ENCODE measurements at regions not wholly inside any gene's neighbourhood (a gene's known extent, or its start where the extent isn't known, plus 50 kb on each side); places are given as distances from the start of the nearest gene placed in this dataset.

- Histone ChIP-seq H3K9me3 (ENCODE audit: control insufficient read depth in 3 of 3, low read length in 3 of 3) (no peaks in the 10 kb centered on the region), H3K36me3 (ENCODE audit: control insufficient read depth in 3 of 3, insufficient read depth in 3 of 3, low read length in 3 of 3) (no peaks in the 10 kb centered on the region), H3K4me3 (ENCODE audit: low read length in 3 of 3) (no peak overlapping the region), H3K4me1 (ENCODE audit: control insufficient read depth in 3 of 3, insufficient read depth in 3 of 3, low read length in 3 of 3) (peaks cover 0 to 3% (median 0%) of the 10 kb centered on the region in 3 donors), H3K9ac (ENCODE audit: low read depth in 1 of 3, low read length in 3 of 3) (no peak overlapping the region), H3K27me3 (ENCODE audit: control insufficient read depth in 3 of 3, insufficient read depth in 3 of 3, low read length in 3 of 3) (peaks cover 0 to 13% (median 6%) of the 10 kb centered on the region in 3 donors), H3K27ac (ENCODE audit: low read depth, low read length) (no peak overlapping the region)
These were observed 70.9 kb upstream of the MGMT start for GRCh38 chr10:129396021-129396722.

DNA sequence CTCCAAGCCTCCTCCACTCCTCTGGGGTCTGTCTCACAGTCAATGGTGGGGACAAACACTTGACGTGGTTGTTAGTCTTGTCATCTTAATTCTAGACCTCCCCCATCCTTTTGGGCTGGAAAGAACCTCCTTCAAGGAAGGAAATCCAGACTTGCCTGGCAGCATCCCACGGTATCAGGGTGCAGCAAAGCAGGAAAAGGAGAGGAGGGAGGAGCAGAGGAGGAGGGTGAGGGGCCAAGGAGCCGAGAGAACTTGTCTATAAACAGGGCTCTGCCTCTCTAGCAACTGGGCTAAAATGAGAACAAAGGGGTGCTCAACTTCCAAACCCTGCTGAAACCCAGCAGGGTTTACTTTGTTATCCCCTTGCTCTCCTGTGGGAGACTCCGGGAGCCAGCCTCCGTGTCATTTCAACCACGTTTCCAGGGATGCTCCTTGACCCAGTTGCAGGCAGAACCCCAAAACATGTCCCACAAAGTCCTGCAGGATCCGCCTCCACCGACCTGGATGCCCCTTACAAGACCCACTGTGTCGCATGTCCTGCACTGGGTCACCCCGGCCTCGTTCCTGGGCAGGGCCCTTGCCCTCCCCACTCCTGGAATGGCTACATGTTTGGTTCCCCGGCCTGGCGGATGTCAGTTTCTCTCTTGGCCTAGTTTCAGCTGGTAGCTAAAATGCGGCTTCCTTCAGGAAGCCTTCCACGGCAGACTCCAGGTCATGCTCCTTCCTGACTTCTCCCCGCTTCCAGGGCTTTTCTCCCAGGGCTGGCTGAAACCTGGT is 69.7 kb upstream of the MGMT start:
- H3K4me3 ChIP-seq (ENCODE audit: low read length in 3 of 3) = no peak overlapping the region
- peaks cover 0 to 3% (median 0%) of the 10 kb centered on the region in 3 donors for H3K4me1 ChIP-seq (ENCODE audit: control insufficient read depth in 3 of 3, insufficient read depth in 3 of 3, low read length in 3 of 3)
- no peaks in the 10 kb centered on the region for H3K9me3 ChIP-seq (ENCODE audit: control insufficient read depth in 3 of 3, low read length in 3 of 3)
- H3K36me3 ChIP-seq (ENCODE audit: control insufficient read depth in 3 of 3, insufficient read depth in 3 of 3, low read length in 3 of 3) = no peaks in the 10 kb centered on the region
- H3K27ac ChIP-seq (ENCODE audit: low read depth, low read length) = no peak overlapping the region
- no peak overlapping the region for H3K9ac ChIP-seq (ENCODE audit: low read depth in 1 of 3, low read length in 3 of 3)
- peaks cover 0 to 9% (median 6%) of the 10 kb centered on the region in 3 donors for H3K27me3 ChIP-seq (ENCODE audit: control insufficient read depth in 3 of 3, insufficient read depth in 3 of 3, low read length in 3 of 3)

- Histone ChIP-seq H3K9me3 (ENCODE audit: control insufficient read depth in 3 of 3, low read length in 3 of 3) (no peaks in the 10 kb centered on the region), H3K36me3 (ENCODE audit: control insufficient read depth in 3 of 3, insufficient read depth in 3 of 3, low read length in 3 of 3) (no peaks in the 10 kb centered on the region), H3K4me3 (ENCODE audit: low read length in 3 of 3) (no peak overlapping the region), H3K9ac (ENCODE audit: low read depth in 1 of 3, low read length in 3 of 3) (no peak overlapping the region), H3K27ac (ENCODE audit: low read depth, low read length) (no peak overlapping the region), H3K4me1 (ENCODE audit: control insufficient read depth in 3 of 3, insufficient read depth in 3 of 3, low read length in 3 of 3) (peaks cover 0 to 3% (median 0%) of the 10 kb centered on the region in 3 donors), H3K27me3 (ENCODE audit: control insufficient read depth in 3 of 3, insufficient read depth in 3 of 3, low read length in 3 of 3) (peaks cover 0 to 7% (median 5%) of the 10 kb centered on the region in 3 donors)
These were observed 68.3 kb upstream of the MGMT start for GRCh38 chr10:129398711-129399141.

DNA sequence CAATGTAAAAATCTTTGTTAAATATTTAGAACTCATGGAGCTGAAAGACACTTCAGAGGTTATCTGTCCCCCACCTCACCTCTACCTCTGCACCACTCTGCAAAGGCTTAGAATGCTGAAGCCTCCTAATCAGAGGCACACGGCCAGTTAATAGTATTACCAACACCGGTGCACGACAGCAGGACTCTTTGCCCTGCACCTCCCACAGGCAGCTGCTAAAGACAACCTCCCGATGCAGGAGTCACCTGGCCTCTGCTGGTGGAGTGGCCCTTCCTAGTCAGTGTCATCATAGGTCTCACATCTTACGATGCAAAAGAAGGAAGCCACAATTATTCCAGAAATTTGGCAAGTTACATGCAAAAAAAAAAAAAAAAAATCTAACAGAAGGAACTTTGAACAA is 66.6 kb upstream of the MGMT start:
- Histone ChIP-seq H3K27me3 (ENCODE audit: control insufficient read depth in 3 of 3, insufficient read depth in 3 of 3, low read length in 3 of 3) (peaks cover 0 to 2% (median 0%) of the 10 kb centered on the region in 3 donors), H3K9me3 (ENCODE audit: control insufficient read depth in 3 of 3, low read length in 3 of 3) (no peaks in the 10 kb centered on the region), H3K36me3 (ENCODE audit: control insufficient read depth in 3 of 3, insufficient read depth in 3 of 3, low read length in 3 of 3) (no peaks in the 10 kb centered on the region), H3K27ac (ENCODE audit: low read depth, low read length) (no peak overlapping the region), H3K4me1 (ENCODE audit: control insufficient read depth in 3 of 3, insufficient read depth in 3 of 3, low read length in 3 of 3) (peaks cover 0 to 3% (median 0%) of the 10 kb centered on the region in 3 donors), H3K4me3 (ENCODE audit: low read length in 3 of 3) (no peak overlapping the region), H3K9ac (ENCODE audit: low read depth in 1 of 3, low read length in 3 of 3) (no peak overlapping the region)

DNA sequence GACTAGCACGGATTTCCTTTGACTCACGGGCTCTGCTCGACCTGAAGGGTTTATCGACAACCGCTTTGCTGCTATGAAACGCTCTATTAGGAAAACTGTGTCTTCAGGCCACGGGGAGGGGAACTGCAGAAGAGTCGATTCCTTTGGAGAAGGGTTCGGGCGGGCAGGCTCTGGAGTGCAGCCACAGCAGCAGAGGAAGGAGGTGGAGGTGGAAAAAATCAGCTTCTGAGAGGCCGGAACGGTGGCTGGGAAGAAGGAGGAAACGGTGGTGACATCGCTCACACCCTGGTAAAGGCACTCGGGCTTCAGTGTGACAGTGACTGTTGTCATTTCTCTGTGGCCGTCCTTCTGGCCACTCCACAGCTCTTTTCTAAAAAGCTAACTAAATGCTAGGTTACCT is 64.6 kb upstream of the MGMT start:
- H3K27me3 ChIP-seq (ENCODE audit: control insufficient read depth in 3 of 3, insufficient read depth in 3 of 3, low read length in 3 of 3) = no peaks in the 10 kb centered on the region
- peaks cover 0 to 3% (median 0%) of the 10 kb centered on the region in 3 donors for H3K4me1 ChIP-seq (ENCODE audit: control insufficient read depth in 3 of 3, insufficient read depth in 3 of 3, low read length in 3 of 3)
- no peaks in the 10 kb centered on the region for H3K36me3 ChIP-seq (ENCODE audit: control insufficient read depth in 3 of 3, insufficient read depth in 3 of 3, low read length in 3 of 3)
- no peak overlapping the region for H3K27ac ChIP-seq (ENCODE audit: low read depth, low read length)
- H3K9me3 ChIP-seq (ENCODE audit: control insufficient read depth in 3 of 3, low read length in 3 of 3) = no peaks in the 10 kb centered on the region
- no peak overlapping the region for H3K4me3 ChIP-seq (ENCODE audit: low read length in 3 of 3)
- H3K9ac ChIP-seq (ENCODE audit: low read depth in 1 of 3, low read length in 3 of 3) = no peak overlapping the region

DNA sequence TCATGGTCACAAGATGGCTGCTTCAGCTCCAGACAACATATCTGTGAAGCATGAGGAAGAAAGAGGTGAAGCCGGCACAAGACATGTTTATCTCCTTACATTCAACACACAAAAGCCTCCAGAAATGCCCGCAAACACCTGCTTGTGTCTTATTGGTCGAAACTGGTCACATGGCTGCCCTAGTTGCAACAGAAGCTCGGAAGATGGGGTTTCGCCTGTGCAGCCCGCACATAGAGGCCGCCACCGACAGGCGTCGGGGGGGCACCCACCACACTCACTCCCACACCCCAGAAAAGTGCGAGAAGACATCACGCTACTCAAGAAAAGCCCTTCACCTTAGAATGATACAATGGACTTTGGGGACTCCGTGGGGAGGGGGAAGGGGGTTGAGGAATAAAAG is 63.0 kb upstream of the MGMT start:
- Histone ChIP-seq H3K4me1 (ENCODE audit: control insufficient read depth in 3 of 3, insufficient read depth in 3 of 3, low read length in 3 of 3) (no peaks in the 10 kb centered on the region), H3K36me3 (ENCODE audit: control insufficient read depth in 3 of 3, insufficient read depth in 3 of 3, low read length in 3 of 3) (no peaks in the 10 kb centered on the region), H3K27me3 (ENCODE audit: control insufficient read depth in 3 of 3, insufficient read depth in 3 of 3, low read length in 3 of 3) (no peaks in the 10 kb centered on the region), H3K27ac (ENCODE audit: low read depth, low read length) (no peak overlapping the region), H3K9ac (ENCODE audit: low read depth in 1 of 3, low read length in 3 of 3) (no peak overlapping the region), H3K4me3 (ENCODE audit: low read length in 3 of 3) (no peak overlapping the region), H3K9me3 (ENCODE audit: control insufficient read depth in 3 of 3, low read length in 3 of 3) (no peaks in the 10 kb centered on the region)

- H3K27ac ChIP-seq (ENCODE audit: low read depth, low read length) = no peak overlapping the region
- H3K9me3 ChIP-seq (ENCODE audit: control insufficient read depth in 3 of 3, low read length in 3 of 3) = no peaks in the 10 kb centered on the region
- H3K27me3 ChIP-seq (ENCODE audit: control insufficient read depth in 3 of 3, insufficient read depth in 3 of 3, low read length in 3 of 3) = no peaks in the 10 kb centered on the region
- no peaks in the 10 kb centered on the region for H3K4me1 ChIP-seq (ENCODE audit: control insufficient read depth in 3 of 3, insufficient read depth in 3 of 3, low read length in 3 of 3)
- H3K9ac ChIP-seq (ENCODE audit: low read depth in 1 of 3, low read length in 3 of 3) = no peak overlapping the region
- H3K4me3 ChIP-seq (ENCODE audit: low read length in 3 of 3) = no peak overlapping the region
- no peaks in the 10 kb centered on the region for H3K36me3 ChIP-seq (ENCODE audit: control insufficient read depth in 3 of 3, insufficient read depth in 3 of 3, low read length in 3 of 3)
These were observed 61.7 kb upstream of the MGMT start for GRCh38 chr10:129405389-129405788.

GRCh38 chr10:129410688-129411392 is 56.2 kb upstream of the MGMT start:
- Histone ChIP-seq H3K4me1 (ENCODE audit: control insufficient read depth in 3 of 3, insufficient read depth in 3 of 3, low read length in 3 of 3) (peaks cover 0 to 4% (median 3%) of the 10 kb centered on the region in 3 donors), H3K36me3 (ENCODE audit: control insufficient read depth in 3 of 3, insufficient read depth in 3 of 3, low read length in 3 of 3) (no peaks in the 10 kb centered on the region), H3K4me3 (ENCODE audit: low read length in 3 of 3) (no peak overlapping the region), H3K9ac (ENCODE audit: low read depth in 1 of 3, low read length in 3 of 3) (no peak overlapping the region), H3K27ac (ENCODE audit: low read depth, low read length) (no peak overlapping the region), H3K9me3 (ENCODE audit: control insufficient read depth in 3 of 3, low read length in 3 of 3) (no peaks in the 10 kb centered on the region), H3K27me3 (ENCODE audit: control insufficient read depth in 3 of 3, insufficient read depth in 3 of 3, low read length in 3 of 3) (peaks cover 0 to 6% (median 0%) of the 10 kb centered on the region in 3 donors)

GRCh38 chr10:129411393-129411705 is 55.7 kb upstream of the MGMT start:
- Histone ChIP-seq H3K9me3 (ENCODE audit: control insufficient read depth in 3 of 3, low read length in 3 of 3) (no peaks in the 10 kb centered on the region), H3K27ac (ENCODE audit: low read depth, low read length) (no peak overlapping the region)

DNA sequence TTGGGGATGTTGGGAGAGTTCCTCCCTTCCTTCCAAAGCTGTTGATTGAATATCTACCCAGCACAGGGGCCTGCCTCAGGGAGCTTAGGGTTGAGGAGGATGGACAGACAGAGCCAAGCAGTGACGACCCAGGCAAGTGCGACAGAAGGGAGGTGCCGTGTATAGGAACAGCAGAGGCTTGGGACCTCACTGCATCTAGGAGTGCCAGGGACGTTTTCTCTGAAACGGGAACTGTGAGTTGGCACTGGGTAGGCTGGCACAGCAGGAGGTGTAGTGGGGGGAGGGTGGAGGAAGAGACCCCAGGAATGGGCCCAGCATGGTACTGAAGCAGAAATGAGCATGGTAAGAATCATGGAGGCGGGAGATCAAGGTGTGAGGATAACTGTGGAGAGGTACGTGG is 55.3 kb upstream of the MGMT start:
- Histone ChIP-seq H3K4me3 (ENCODE audit: low read length in 3 of 3) (no peak overlapping the region), H3K4me1 (ENCODE audit: control insufficient read depth in 3 of 3, insufficient read depth in 3 of 3, low read length in 3 of 3) (peaks cover under 1 to 4% (median 3%) of the 10 kb centered on the region in 3 donors), H3K36me3 (ENCODE audit: control insufficient read depth in 3 of 3, insufficient read depth in 3 of 3, low read length in 3 of 3) (no peaks in the 10 kb centered on the region), H3K27ac (ENCODE audit: low read depth, low read length) (no peak overlapping the region), H3K9me3 (ENCODE audit: control insufficient read depth in 3 of 3, low read length in 3 of 3) (no peaks in the 10 kb centered on the region), H3K27me3 (ENCODE audit: control insufficient read depth in 3 of 3, insufficient read depth in 3 of 3, low read length in 3 of 3) (peaks cover 0 to 6% (median 0%) of the 10 kb centered on the region in 3 donors), H3K9ac (ENCODE audit: low read depth in 1 of 3, low read length in 3 of 3) (no peak overlapping the region)

More at GRCh38 chr10:129411393-129411705, 55.7 kb upstream of the MGMT start:
- peaks cover 0 to 4% (median 3%) of the 10 kb centered on the region in 3 donors for H3K4me1 ChIP-seq (ENCODE audit: control insufficient read depth in 3 of 3, insufficient read depth in 3 of 3, low read length in 3 of 3)
- H3K4me3 ChIP-seq (ENCODE audit: low read length in 3 of 3) = no peak overlapping the region
- no peaks in the 10 kb centered on the region for H3K36me3 ChIP-seq (ENCODE audit: control insufficient read depth in 3 of 3, insufficient read depth in 3 of 3, low read length in 3 of 3)
- H3K9ac ChIP-seq (ENCODE audit: low read depth in 1 of 3, low read length in 3 of 3) = no peak overlapping the region
- peaks cover 0 to 6% (median 0%) of the 10 kb centered on the region in 3 donors for H3K27me3 ChIP-seq (ENCODE audit: control insufficient read depth in 3 of 3, insufficient read depth in 3 of 3, low read length in 3 of 3)

All from skeletal muscle tissue (tissue), 3 donors.